NCI-H526 treated with DMSO at 0.1 percent for 48 hours (cell line): ENCODE measurements at regions not wholly inside any gene's neighbourhood (a gene's known extent, or its start where the extent isn't known, plus 50 kb on each side); places are given as distances from the start of the nearest gene placed in this dataset.
"Not testable (repeated sequence)": the region's sequence is repeated elsewhere in the genome, so short reads cannot be mapped to it uniquely, and the experiment has no call there.

Experiments
- DNase-seq: peaks from one replicate; lab custom pipeline; 2025; lab: John Stamatoyannopoulos, UW

GRCh38 chr17:22310292-22310691 is 618.0 kb downstream of the KCNJ18 start:
- DNase-seq = not testable (repeated sequence)

- no peak for DNase-seq
These were observed 618.7 kb downstream of the KCNJ18 start for GRCh38 chr17:22310717-22311686.

GRCh38 chr17:22321001-22321400 is 628.7 kb downstream of the KCNJ18 start:
- not testable (repeated sequence) for DNase-seq

DNA sequence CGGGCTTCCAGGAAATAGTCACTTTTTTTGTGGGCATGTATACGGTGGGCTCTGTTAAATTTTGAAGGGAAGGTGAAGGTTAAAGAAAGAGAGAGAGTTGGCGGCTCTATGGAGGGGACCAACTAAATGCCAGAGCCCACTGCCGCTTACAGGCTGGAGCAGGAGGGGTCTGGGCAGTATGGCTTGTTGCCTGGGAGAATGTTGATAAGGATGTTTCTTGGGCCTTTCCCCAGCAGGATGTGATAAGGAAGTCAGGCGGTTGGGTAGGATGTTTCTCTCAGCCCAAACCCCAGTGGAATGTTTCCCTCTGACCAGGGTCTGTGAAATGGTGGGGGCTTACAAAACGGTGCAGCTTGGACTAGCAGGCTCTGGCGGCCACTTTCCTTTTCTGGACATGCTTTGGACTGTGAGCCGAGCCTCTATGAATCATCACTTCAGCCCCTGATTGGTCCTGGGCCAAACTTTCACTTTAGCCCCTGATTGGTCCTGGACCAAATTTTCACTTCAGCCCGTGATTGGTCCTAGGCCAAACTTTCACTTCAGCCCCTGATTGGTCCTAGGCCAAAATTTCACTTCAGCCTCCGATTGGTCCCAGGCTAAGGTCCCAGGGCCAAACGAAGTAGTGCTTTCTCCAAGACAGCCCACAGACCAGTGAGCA is 630.7 kb downstream of the KCNJ18 start:
- not testable (repeated sequence) for DNase-seq

DNA sequence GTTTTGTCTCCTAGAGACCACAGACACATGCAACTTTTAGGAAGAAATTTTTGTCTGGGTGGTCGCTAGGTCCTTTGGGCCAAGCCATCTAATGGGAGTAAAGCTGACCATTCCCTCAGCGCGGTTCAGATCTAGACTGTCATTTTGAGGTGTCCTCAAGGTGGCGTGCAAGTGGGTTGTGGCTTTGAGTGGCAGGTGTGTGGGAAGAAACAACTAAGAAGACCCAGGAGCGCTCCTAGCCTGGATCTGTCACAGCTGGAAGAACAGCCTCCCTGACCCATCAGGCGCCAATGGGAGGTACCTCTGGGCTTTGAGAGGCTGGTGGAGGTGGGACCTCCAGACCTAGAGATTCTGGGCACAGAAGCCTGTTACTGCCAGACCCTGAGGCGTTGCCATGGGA is 645.1 kb downstream of the KCNJ18 start:
- no peak for DNase-seq

- not testable (repeated sequence) for DNase-seq
These were observed 664.3 kb downstream of the KCNJ18 start for GRCh38 chr17:22356603-22357002.

DNA sequence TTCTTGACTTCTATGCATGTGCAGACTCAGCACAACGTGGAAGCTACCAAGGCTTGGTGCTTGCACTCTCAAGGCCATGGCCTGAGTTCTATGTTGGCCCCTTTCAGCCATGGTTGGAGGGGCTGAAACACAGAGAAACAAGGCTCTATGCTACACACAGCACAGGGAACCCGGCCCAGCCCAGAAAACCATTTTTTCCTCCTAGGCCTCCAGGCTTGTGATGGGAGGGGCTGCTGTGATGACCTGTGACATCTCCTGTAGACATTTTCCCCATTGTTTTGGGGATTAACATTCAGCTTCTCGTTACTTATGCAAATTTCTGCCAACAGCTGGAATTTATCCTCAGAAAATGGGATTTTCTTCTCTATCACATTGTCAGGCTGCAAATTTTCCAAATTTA is 678.7 kb downstream of the KCNJ18 start:
- not testable (repeated sequence) for DNase-seq

DNA sequence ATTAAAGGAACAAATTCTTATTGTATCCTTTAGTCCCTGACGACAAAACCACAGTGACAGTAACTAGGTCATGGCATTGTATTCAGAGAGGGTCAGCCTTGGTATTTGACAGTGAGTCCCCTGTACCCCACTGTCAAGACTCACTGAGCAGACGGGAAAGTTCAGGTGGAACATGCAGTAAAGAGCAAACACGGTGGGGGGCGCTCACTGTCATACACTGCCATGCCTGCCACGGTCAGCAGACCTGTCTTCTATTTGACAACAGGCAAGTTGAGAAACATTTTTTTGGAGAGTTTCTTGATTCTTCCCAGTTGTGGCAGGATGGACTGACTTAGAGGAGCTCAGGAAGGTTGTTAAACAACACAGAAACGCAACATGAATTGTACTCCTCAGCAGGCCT is 681.6 kb downstream of the KCNJ18 start:
- DNase-seq = no peak

- DNase-seq = no peak
These were observed 682.4 kb downstream of the KCNJ18 start for GRCh38 chr17:22374741-22375140.

GRCh38 chr17:22376747-22377146 is 684.4 kb downstream of the KCNJ18 start:
- DNase-seq = not testable (repeated sequence)

DNA sequence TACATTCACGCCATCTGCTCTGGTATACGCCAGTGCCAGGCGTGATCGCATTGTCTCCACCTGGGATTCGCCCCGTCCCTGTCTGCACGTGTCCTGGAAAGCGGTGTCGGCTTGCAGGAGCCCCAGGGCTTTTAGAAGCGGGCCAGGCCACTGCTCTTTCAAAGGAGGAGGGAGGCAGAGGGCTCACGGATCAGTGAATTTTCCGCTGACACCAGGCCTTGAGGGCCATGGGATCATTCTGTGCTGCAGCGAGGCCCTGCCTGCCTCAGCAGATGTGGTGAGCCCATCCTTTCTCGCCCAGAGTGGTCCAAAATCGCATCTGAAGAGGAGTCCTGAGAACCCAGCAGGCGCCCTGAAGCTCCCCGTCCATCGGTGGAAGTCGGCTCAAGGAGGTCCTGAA is 686.4 kb downstream of the KCNJ18 start:
- not testable (repeated sequence) for DNase-seq

DNA sequence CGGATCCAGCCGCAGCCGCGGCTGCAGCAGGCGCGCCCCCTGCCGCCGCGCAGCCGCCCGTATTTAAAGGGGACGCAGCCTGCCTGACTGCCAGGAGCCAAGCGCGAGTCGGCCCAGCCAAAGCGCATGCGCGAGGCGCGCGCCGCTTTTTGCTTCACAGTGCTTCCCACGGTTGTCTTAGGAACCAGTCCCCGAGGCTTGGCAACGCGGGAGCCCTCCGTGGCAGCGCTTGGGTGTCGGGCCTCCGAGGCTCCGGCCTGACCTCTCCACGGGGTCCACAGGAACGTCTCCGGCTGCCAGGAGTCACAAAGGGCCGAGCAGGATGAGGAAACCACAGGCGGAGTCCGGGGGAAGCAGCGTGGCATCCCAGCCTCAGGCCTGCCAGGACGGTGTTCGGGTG is 689.3 kb downstream of the KCNJ18 start:
- DNase-seq = not testable (repeated sequence)

DNA sequence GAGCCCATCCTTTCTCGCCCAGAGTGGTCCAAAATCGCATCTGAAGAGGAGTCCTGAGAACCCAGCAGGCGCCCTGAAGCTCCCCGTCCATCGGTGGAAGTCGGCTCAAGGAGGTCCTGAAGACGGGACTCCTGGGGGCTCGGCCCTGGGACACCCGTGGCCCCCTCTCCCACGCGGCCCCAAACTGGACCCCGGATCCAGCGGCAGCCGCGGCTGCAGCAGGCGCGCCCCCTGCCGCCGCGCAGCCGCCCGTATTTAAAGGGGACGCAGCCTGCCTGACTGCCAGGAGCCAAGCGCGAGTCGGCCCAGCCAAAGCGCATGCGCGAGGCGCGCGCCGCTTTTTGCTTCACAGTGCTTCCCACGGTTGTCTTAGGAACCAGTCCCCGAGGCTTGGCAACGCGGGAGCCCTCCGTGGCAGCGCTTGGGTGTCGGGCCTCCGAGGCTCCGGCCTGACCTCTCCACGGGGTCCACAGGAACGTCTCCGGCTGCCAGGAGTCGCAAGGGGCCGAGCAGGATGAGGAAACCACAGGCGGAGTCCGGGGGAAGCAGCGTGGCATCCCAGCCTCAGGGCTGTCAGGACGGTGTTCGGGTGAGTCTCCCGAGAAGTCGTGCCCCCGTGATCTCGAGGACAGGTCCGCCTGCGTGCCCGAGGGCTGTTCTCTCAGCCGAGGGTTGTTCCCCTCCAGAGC is 691.6 kb downstream of the KCNJ18 start:
- not testable (repeated sequence) for DNase-seq

DNA sequence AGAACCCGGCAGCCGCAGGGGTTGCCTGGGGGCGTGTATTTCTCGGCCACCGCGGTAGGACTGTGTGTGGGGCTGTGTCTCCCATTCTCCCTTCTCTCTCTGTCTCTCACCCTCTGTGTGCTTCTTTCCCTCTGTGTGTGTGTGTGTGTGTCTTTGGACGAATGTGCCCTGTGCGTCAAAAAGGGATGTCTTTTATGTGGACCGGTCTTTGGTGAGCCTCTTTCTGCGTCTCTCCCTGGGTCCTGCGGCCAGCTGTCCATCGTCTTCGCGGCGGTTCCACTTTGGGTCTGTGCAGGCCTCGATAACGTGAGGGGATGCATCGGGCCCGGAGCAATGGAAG is 692.1 kb downstream of the KCNJ18 start:
- not testable (repeated sequence) for DNase-seq

- not testable (repeated sequence) for DNase-seq
These were observed 706.1 kb downstream of the KCNJ18 start for GRCh38 chr17:22398446-22398845.

GRCh38 chr17:22399037-22399436 is 706.7 kb downstream of the KCNJ18 start:
- DNase-seq = not testable (repeated sequence)

DNA sequence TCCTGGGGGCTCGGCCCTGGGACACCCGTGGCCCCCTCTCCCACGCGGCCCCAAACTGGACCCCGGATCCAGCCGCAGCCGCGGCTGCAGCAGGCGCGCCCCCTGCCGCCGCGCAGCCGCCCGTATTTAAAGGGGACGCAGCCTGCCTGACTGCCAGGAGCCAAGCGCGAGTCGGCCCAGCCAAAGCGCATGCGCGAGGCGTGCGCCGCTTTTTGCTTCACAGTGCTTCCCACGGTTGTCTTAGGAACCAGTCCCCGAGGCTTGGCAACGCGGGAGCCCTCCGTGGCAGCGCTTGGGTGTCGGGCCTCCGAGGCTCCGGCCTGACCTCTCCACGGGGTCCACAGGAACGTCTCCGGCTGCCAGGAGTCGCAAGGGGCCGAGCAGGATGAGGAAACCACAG is 712.8 kb downstream of the KCNJ18 start:
- DNase-seq = not testable (repeated sequence)

DNA sequence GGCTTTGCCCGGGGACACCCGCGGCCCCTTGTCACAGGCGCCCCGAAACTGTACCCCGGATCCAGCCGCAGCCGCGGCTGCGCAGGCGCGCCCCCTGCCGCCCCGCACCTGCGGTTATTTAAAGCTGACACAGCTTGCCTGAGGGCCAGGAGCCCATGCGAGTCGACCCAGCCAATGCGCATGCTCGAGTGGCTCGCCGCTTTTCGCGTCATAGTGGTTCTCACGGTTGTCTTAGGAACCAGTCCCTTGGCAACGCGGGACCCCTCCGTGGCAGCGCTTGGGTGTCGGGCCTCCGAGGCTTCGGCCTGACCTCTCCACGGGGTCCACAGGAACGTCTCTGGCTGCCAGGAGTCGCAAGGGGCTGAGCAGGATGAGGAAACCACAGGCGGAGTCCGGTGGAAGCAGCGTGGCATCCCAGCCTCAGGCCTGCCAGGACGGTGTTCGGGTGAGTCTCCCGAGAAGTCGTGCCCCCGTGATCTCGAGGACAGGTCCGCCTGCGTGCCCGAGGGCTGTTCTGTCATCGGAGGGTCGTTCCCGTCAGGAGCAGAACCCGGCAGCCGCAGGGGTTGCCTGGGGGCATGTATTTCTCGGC is 716.9 kb downstream of the KCNJ18 start:
- no peak for DNase-seq

DNA sequence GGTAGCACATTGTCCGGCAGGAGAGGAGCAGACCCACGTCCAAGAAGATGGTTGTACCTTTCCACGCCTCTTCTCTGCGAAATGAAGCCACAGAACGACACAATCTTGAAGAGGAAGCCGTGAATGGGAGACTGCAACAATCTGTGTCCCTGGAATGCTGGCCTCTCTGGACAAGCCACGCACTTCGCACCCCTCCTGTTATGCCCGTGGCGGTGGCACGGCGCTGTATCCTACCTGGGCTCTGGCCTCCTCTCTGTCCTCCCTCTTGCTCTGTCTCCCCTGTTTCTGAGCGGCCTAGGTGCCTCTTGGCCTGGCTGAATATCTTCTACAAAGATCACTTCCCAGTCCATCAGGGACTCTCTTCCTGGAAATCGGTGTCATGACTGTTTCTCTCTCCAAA is 717.8 kb downstream of the KCNJ18 start:
- DNase-seq = no peak

GRCh38 chr17:22411185-22411784 is 719.0 kb downstream of the KCNJ18 start:
- no peak for DNase-seq

DNA sequence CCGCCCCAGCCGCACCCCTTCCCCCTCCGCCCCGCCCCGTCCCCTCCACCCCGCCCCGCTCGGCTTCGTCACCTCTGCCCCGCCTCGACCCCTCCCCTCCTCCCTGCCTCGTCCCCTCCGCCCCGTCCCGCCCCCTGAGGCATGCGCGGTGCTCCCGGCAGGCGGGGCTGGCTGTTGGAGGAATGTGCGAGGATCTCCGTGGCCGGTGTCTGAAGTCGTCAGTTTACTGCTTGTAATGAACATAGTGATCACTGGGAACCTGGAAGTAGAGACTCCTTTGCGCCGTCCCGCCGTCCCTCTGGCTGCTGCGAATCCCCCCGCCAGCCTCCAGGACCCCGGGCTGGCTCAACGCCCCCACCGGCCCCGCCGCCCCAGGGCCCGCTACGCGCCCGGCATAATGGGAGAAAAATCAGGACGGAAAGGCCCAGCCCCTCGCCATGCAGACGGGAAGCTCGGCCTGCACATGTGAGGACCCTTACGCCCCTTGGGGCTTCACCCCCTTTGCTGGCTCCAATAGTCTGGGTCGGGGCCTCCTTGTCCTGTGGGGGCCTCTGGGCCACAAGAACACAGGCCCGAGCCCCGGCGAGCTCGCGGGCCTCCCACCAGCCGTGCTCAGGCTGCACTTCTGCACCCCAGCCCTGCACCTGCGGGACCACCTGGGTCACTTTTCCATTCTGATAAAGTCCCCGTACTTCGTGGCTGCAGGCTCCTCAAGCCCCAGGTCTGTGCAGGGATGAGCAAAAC is 743.1 kb downstream of the KCNJ18 start:
- DNase-seq = no peak
